ENCODE measurements at regions not wholly inside any gene's neighbourhood (a gene's known extent, or its start where the extent isn't known, plus 50 kb on each side); places are given as distances from the start of the nearest gene placed in this dataset.

GRCh38 chr6:169162752-169163407 is 90.8 kb downstream of the THBS2 start:
- TF ChIP-seq, protein P1, sequence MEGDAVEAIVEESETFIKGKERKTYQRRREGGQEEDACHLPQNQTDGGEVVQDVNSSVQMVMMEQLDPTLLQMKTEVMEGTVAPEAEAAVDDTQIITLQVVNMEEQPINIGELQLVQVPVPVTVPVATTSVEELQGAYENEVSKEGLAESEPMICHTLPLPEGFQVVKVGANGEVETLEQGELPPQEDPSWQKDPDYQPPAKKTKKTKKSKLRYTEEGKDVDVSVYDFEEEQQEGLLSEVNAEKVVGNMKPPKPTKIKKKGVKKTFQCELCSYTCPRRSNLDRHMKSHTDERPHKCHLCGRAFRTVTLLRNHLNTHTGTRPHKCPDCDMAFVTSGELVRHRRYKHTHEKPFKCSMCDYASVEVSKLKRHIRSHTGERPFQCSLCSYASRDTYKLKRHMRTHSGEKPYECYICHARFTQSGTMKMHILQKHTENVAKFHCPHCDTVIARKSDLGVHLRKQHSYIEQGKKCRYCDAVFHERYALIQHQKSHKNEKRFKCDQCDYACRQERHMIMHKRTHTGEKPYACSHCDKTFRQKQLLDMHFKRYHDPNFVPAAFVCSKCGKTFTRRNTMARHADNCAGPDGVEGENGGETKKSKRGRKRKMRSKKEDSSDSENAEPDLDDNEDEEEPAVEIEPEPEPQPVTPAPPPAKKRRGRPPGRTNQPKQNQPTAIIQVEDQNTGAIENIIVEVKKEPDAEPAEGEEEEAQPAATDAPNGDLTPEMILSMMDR (conservative IDR thresholded peaks at IDR 0.05 in 1 of 2, IDR thresholded peaks at IDR 0.05 in 1 of 2; ENCODE audit: extremely low read depth in 1 of 2, insufficient read depth in 1 of 2, low read depth in 1 of 2, low read length in 2 of 2): no peak
- TF ChIP-seq EZH2 (IDR thresholded peaks at IDR 0.05; ENCODE audit: borderline replicate concordance, low read length): no peak

Data from mammary epithelial cell (primary cell).